Spleen (tissue), 7 donors: ENCODE measurements at regions not wholly inside any gene's neighbourhood (a gene's known extent, or its start where the extent isn't known, plus 50 kb on each side); places are given as distances from the start of the nearest gene placed in this dataset.

Source experiments
- CTCF ChIP-seq, 11 experiments: fragments of 200-600 bp in 7 of 11; fragments of 450-650 bp in 4 of 11; sonication (generic) in 4 of 11; IDR thresholded peaks in 8 of 11; conservative IDR thresholded peaks in 3 of 11; 1 replicate in 7 of 11; 2 replicates in 4 of 11; pipeline versions ENCODE4 v1.4.0 to v1.8.0; 2016 to 2021; ENCODE audit warnings: antibody characterized with exemption in 11 of 11, inconsistent platforms in 4 of 11, mild to moderate bottlenecking in 1 of 11
- POLR2A ChIP-seq, 3 donors: fragments of 450-650 bp; IDR thresholded peaks; one replicate each; pipeline ENCODE4 v1.5.1; 2017; ENCODE audit warnings: antibody characterized with exemption in 3 of 3, mild to moderate bottlenecking in 1 of 3
- POLR2AphosphoS5 ChIP-seq, 3 donors: sonication (generic); formaldehyde crosslinking; IDR thresholded peaks; one replicate each; pipeline ENCODE4 v1.5.1; 2017; ENCODE audit warnings: antibody characterized with exemption in 3 of 3
- donor health status: DM: no; HTN: no; CAD: no; lungs with moderate emphysema.
- donor health status: DM: no; HTN: no; CAD: no.
- donor health status: DM: no; HTN: no; CAD: no.

DNA sequence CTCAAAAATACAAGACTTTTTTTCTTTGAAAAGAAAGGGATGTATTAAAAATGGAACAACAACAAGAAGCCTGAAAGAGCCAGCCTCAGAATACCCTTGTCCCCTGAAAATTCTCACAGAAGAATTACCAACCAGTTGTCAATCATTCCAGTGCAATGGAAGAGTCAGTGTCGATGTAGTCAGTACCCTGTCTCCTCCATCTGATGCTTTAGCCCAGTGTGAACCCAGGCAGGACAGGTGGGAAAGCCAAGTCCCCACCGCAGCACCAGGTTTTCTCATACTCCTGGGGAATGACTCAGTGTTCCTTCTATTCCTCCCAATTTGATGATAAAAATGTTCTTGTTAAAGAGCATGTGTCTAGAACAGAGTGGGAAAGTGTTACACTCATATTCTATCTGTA, 332.0 kb upstream of the CHAC2 start:
- no peak for TF ChIP-seq POLR2A (IDR thresholded peaks at IDR 0.05)
- no peak for TF ChIP-seq CTCF (IDR thresholded peaks at IDR 0.05 in 8 of 11, conservative IDR thresholded peaks at IDR 0.05 in 3 of 11)
- no peak for TF ChIP-seq POLR2AphosphoS5 (IDR thresholded peaks at IDR 0.05)
